ENCODE measurements at regions not wholly inside any gene's neighbourhood (a gene's known extent, or its start where the extent isn't known, plus 50 kb on each side); places are given as distances from the start of the nearest gene placed in this dataset.

DNA sequence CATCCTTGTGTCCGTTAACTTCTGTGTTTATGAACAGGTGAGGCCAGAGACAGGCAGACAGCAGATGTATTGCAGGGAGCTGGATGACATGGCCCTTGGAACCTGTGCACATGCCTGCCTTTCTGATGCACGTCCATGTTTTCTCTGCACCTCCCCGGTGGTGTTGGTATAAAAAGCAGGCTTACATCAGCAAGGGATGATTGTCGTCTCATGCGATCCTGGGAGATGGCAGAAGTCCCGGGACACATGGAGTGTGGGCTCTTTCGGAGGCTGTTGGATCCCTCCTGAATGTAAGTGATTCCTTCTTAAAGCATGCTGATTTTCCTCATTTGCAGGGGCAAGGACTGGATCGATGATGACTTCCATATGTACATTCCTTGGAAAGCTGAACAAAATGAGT, 134.8 kb downstream of the SNRPN start:
- Mint-ChIP-seq H3K27ac (no peak overlapping the region), H3K36me3 (ENCODE audit: insufficient read depth) (peaks cover 38% of the 10 kb centered on the region), H3K4me3 (ENCODE audit: low read depth) (no peak overlapping the region), H3K4me1 (ENCODE audit: low read depth) (no peaks in the 10 kb centered on the region), H3K27me3 (no peaks in the 10 kb centered on the region), H3K9me3 (ENCODE audit: low read depth) (peaks cover 17% of the 10 kb centered on the region)
- DNase-seq (ENCODE audit: low spot score, unreplicated experiment): no peak
- TF ChIP-seq, protein P1, sequence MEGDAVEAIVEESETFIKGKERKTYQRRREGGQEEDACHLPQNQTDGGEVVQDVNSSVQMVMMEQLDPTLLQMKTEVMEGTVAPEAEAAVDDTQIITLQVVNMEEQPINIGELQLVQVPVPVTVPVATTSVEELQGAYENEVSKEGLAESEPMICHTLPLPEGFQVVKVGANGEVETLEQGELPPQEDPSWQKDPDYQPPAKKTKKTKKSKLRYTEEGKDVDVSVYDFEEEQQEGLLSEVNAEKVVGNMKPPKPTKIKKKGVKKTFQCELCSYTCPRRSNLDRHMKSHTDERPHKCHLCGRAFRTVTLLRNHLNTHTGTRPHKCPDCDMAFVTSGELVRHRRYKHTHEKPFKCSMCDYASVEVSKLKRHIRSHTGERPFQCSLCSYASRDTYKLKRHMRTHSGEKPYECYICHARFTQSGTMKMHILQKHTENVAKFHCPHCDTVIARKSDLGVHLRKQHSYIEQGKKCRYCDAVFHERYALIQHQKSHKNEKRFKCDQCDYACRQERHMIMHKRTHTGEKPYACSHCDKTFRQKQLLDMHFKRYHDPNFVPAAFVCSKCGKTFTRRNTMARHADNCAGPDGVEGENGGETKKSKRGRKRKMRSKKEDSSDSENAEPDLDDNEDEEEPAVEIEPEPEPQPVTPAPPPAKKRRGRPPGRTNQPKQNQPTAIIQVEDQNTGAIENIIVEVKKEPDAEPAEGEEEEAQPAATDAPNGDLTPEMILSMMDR (IDR thresholded peaks at IDR 0.05; ENCODE audit: unreplicated experiment): no peak

DNA sequence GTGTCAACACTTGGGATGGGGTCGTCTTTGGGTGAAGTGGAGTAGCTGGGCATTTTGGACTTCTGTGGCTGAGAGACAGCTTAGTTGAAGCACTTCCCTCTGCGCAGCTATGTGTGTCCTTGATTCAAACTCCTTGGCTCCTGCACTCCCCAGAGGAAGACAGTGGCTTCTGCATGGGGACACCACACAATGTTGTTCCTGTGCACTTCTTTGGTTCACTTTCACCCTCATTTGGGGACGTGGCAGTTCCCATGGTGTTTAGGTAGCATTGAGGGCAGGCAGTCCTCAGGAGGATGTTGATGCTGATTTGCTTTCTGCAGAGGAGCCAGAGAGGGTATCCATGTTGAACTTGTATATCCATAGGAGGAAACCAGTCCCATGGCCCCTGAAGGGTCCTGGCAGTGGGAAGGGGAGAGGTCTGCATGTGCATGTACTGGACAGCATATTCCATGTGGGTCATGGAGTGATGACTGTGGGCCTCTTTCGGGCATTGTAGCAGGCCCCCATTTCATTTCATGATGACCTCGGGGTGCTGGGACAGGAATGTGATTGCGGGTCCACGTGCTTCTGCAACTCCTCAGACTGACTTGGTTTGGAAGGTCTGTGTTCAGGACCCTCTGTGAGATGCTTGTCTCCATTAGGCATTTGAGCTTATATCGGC, 135.4 kb downstream of the SNRPN start:
- DNase-seq (ENCODE audit: low spot score, unreplicated experiment): no peak
- H3K9me3 Mint-ChIP-seq (ENCODE audit: low read depth): peaks cover 19% of the 10 kb centered on the region
- TF ChIP-seq, protein P1 (IDR thresholded peaks at IDR 0.05; ENCODE audit: unreplicated experiment): no peak
- no peaks in the 10 kb centered on the region for H3K4me1 Mint-ChIP-seq (ENCODE audit: low read depth)
- H3K4me3 Mint-ChIP-seq (ENCODE audit: low read depth): no peak overlapping the region
- no peak overlapping the region for H3K27ac Mint-ChIP-seq
- H3K36me3 Mint-ChIP-seq (ENCODE audit: insufficient read depth): peaks cover 38% of the 10 kb centered on the region
- no peaks in the 10 kb centered on the region for H3K27me3 Mint-ChIP-seq

DNA sequence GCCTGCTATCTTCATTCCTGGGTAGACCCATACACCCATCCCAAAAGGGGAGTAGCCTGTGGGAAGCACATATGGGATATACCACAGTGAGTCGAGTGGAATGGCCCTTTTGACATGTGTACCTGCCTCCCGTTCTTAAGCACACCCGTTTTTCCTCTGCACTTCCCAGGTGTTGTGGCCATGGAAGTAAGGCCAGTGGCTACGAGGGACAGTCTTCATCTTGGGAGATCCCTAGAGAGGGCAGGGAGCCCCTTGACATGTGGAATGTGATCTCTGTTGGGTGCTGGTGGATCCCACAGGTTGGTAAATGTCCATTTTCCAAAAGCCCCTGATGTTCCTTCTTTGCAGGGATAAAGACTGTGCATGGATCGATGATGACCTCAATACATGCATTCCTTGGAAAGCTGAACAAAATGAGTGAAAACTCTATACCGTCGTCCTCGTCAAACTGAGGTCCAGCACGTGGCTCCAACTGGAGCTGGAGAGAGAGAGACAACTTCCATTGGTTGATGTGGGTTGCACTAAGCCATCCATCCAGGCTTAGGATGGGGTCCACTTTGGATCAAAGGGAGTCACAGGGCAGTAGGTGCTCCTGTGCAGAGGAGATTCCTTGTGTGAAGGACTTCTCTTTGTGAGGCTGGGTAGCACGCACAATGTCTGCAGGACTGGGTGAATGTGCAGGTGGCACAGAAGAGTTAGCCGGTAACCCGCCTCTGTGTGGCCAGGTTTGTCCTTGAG, 136.8 kb downstream of the SNRPN start:
- no peak overlapping the region for H3K27ac Mint-ChIP-seq
- TF ChIP-seq, protein P1 (IDR thresholded peaks at IDR 0.05; ENCODE audit: unreplicated experiment): no peak
- no peak for DNase-seq (ENCODE audit: low spot score, unreplicated experiment)
- H3K36me3 Mint-ChIP-seq (ENCODE audit: insufficient read depth): peaks cover 34% of the 10 kb centered on the region
- H3K4me3 Mint-ChIP-seq (ENCODE audit: low read depth): no peak overlapping the region
- no peaks in the 10 kb centered on the region for H3K4me1 Mint-ChIP-seq (ENCODE audit: low read depth)
- H3K27me3 Mint-ChIP-seq: no peaks in the 10 kb centered on the region
- H3K9me3 Mint-ChIP-seq (ENCODE audit: low read depth): peaks cover 16% of the 10 kb centered on the region

DNA sequence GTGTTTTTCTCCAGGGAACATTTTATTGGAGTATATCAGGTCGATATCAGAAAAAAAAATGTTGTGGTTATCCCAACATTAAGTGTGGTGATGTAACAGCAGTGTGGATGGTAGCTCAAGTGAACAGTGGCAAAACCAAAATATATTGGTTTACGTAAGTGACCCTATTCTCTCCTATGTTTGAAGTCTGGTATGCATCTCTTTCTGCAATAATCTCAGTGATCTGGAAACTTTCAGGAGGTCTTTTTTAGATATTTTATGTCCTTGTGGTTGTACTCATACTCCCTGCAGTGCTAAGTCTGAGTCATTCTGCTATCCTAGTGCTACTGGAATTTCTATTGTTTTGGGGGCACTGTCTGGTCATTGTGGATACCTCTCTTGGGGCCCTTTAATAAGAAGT, 137.9 kb downstream of the SNRPN start:
- Mint-ChIP-seq H3K9me3 (ENCODE audit: low read depth) (peaks cover 18% of the 10 kb centered on the region), H3K27ac (no peak overlapping the region)

DNA sequence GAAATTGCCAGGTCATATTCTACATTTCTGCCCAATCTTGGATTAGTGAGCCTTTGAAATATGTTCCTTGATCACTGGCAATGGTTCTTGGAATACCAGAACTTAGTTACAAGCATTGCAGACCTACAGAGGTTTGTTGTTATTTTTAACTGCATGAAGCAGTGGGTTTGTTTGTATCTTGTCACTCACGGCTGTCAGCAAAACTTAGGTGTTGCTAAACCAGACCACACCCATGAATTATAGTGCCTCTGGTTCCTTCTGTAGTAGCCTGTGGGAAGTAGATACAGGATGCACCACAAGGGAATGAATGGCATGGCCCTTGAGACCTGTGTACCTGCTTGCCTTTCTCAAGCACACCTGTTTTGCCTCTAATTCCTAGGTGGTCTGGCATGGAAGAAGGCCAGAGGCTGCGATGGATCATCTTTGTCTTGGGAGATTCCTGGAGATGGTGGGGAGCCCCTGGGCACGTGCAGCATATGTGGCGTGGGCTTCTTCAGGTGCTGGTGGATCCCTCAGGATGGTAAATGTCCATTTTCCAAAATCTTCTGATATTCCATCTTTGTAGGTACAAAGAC, 138.8 kb downstream of the SNRPN start:
- Mint-ChIP-seq H3K9me3 (ENCODE audit: low read depth) (peaks cover 18% of the 10 kb centered on the region), H3K27ac (no peak overlapping the region), H3K4me3 (ENCODE audit: low read depth) (no peak overlapping the region), H3K36me3 (ENCODE audit: insufficient read depth) (peaks cover 32% of the 10 kb centered on the region), H3K27me3 (no peaks in the 10 kb centered on the region), H3K4me1 (ENCODE audit: low read depth) (no peaks in the 10 kb centered on the region)
- TF ChIP-seq, protein P1 (IDR thresholded peaks at IDR 0.05; ENCODE audit: unreplicated experiment): no peak
- no peak for DNase-seq (ENCODE audit: low spot score, unreplicated experiment)

More for the DNA sequence above, 137.9 kb downstream of the SNRPN start:
- Mint-ChIP-seq H3K27me3 (no peaks in the 10 kb centered on the region), H3K36me3 (ENCODE audit: insufficient read depth) (peaks cover 38% of the 10 kb centered on the region), H3K4me1 (ENCODE audit: low read depth) (no peaks in the 10 kb centered on the region), H3K4me3 (ENCODE audit: low read depth) (no peak overlapping the region)
- DNase-seq (ENCODE audit: low spot score, unreplicated experiment): no peak
- TF ChIP-seq, protein P1 (IDR thresholded peaks at IDR 0.05; ENCODE audit: unreplicated experiment): no peak

Data from progenitor cell of endocrine pancreas (in vitro differentiated cells).